H9 (cell line): ENCODE measurements at regions not wholly inside any gene's neighbourhood (a gene's known extent, or its start where the extent isn't known, plus 50 kb on each side); places are given as distances from the start of the nearest gene placed in this dataset.

Experiments
- DNase-seq: peaks from one replicate; pipeline ENCODE4 v3.0.0-alpha.2; 2017
- H2AFZ ChIP-seq: one replicate; pipeline ENCODE4 v1.6.1; 2013; ENCODE audit warnings: mild to moderate bottlenecking, low read length, control low read depth, moderate library complexity
- H2AK5ac ChIP-seq: 2 replicates; pipeline ENCODE4 v1.6.1; 2013; ENCODE audit warnings: low read length, control low read depth, mixed read lengths; ENCODE audit not compliant: insufficient read length
- H2BK120ac ChIP-seq: one replicate; pipeline ENCODE4 v1.6.1; 2013; ENCODE audit warnings: low read depth, mild to moderate bottlenecking, low read length, control low read depth, inconsistent platforms; ENCODE audit not compliant: poor library complexity, severe bottlenecking
- H2BK12ac ChIP-seq: 2 replicates; pipeline ENCODE4 v1.6.1; 2013; ENCODE audit warnings: low read length, control low read depth, mixed read lengths, low read depth; ENCODE audit not compliant: insufficient read length
- H2BK15ac ChIP-seq: 2 replicates; pipeline ENCODE4 v1.6.1; 2013; ENCODE audit warnings: low read depth, low read length, control low read depth
- H2BK20ac ChIP-seq: one replicate; pipeline ENCODE4 v1.6.1; 2013; ENCODE audit warnings: low read depth, mild to moderate bottlenecking, low read length, control low read depth, inconsistent platforms; ENCODE audit not compliant: poor library complexity, severe bottlenecking
- H2BK5ac ChIP-seq: 2 replicates; pipeline ENCODE4 v1.6.1; 2013; ENCODE audit warnings: low read length, control low read depth, mixed read lengths; ENCODE audit not compliant: insufficient read length
- H3K14ac ChIP-seq: 2 replicates; pipeline ENCODE4 v1.6.1; 2013; ENCODE audit warnings: low read length, control low read depth; ENCODE audit not compliant: insufficient read depth
- H3K18ac ChIP-seq: 2 replicates; pipeline ENCODE4 v1.6.1; 2013; ENCODE audit warnings: low read depth, mild to moderate bottlenecking, mixed read lengths, low read length, control low read depth; ENCODE audit not compliant: insufficient read length
- H3K23ac ChIP-seq: 2 replicates; pipeline ENCODE4 v1.6.1; 2013; ENCODE audit warnings: low read length, control low read depth, mixed read lengths, low read depth; ENCODE audit not compliant: insufficient read length
- H3K23me2 ChIP-seq: 2 replicates; pipeline ENCODE4 v1.6.1; 2013; ENCODE audit warnings: low read depth, mild to moderate bottlenecking, mixed read lengths, low read length, control low read depth; ENCODE audit not compliant: insufficient read length, poor library complexity, severe bottlenecking
- H3K27ac ChIP-seq: 2 replicates; pipeline ENCODE4 v1.5.1; 2013; ENCODE audit warnings: low read length, control low read depth, mixed read lengths, low read depth; ENCODE audit not compliant: insufficient read length
- H3K27me3 ChIP-seq: 2 replicates; pipeline ENCODE4 v1.6.1; 2013; ENCODE audit warnings: low read length, control low read depth, inconsistent platforms; ENCODE audit not compliant: insufficient read depth
- H3K4ac ChIP-seq: 2 replicates; pipeline ENCODE4 v1.6.1; 2013; ENCODE audit warnings: low read depth, mild to moderate bottlenecking, control low read depth, inconsistent platforms, low read length, moderate library complexity
- H3K4me1 ChIP-seq: 2 replicates; pipeline ENCODE4 v1.6.1; 2013; ENCODE audit warnings: low read length, control low read depth, inconsistent platforms; ENCODE audit not compliant: insufficient read depth
- H3K4me2 ChIP-seq: 2 replicates; pipeline ENCODE4 v1.6.1; 2013; ENCODE audit warnings: low read length, control low read depth, mixed read lengths; ENCODE audit not compliant: insufficient read length, insufficient read depth
- H3K56ac ChIP-seq: 2 replicates; pipeline ENCODE4 v1.6.1; 2013; ENCODE audit warnings: low read depth, mild to moderate bottlenecking, mixed read lengths, low read length, control low read depth; ENCODE audit not compliant: insufficient read length
- H3K79me1 ChIP-seq: 2 replicates; pipeline ENCODE4 v1.6.1; 2013; ENCODE audit warnings: low read depth, mild to moderate bottlenecking, moderate library complexity, low read length, control low read depth, inconsistent platforms; ENCODE audit not compliant: insufficient read depth, poor library complexity, severe bottlenecking
- H3K79me2 ChIP-seq: 2 replicates; pipeline ENCODE4 v1.6.1; 2013; ENCODE audit warnings: low read length, control low read depth, inconsistent platforms; ENCODE audit not compliant: insufficient read depth
- H3K9ac ChIP-seq: 2 replicates; pipeline ENCODE4 v1.6.1; 2013; ENCODE audit warnings: low read length, control low read depth, mixed read lengths; ENCODE audit not compliant: insufficient read length; ENCODE audit errors: extremely low read depth
- H3K9me3 ChIP-seq: one replicate; pipeline ENCODE4 v1.6.1; 2013; ENCODE audit warnings: low read depth, low read length, inconsistent platforms; ENCODE audit not compliant: control insufficient read depth
- H3T11ph ChIP-seq: one replicate; pipeline ENCODE4 v1.6.1; 2013; ENCODE audit warnings: mild to moderate bottlenecking, low read length, control low read depth, inconsistent platforms
- H4K20me1 ChIP-seq: one replicate; pipeline ENCODE4 v1.6.1; 2013; ENCODE audit not compliant: control insufficient read depth, insufficient read length, insufficient read depth
- H4K5ac ChIP-seq: 2 replicates; pipeline ENCODE4 v1.6.1; 2013; ENCODE audit warnings: low read depth, mild to moderate bottlenecking, mixed read lengths, low read length, control low read depth; ENCODE audit not compliant: insufficient read length
- H4K8ac ChIP-seq: replicated peaks from 2 replicates; pipeline ENCODE4 v1.6.1; 2013; ENCODE audit warnings: low read length, control low read depth, mixed read lengths, low read depth; ENCODE audit not compliant: insufficient read length
- H4K91ac ChIP-seq: 2 replicates; pipeline ENCODE4 v1.6.1; 2013; ENCODE audit warnings: low read depth, mild to moderate bottlenecking, moderate library complexity, mixed read lengths, low read length, control low read depth; ENCODE audit not compliant: insufficient read length
- H3K27ac Mint-ChIP-seq, 3 experiments: 2 replicates in 2 of 3; 3 replicates in 1 of 3; pipeline ENCODE4 v1.8.0; 2020 to 2021; ENCODE audit warnings: mixed read lengths in 3 of 3, mild to moderate bottlenecking in 1 of 3, moderate library complexity in 1 of 3
- H3K27me3 Mint-ChIP-seq: 2 replicates; pipeline ENCODE4 v1.8.0; 2021; ENCODE audit warnings: low read depth, mild to moderate bottlenecking, moderate library complexity, mixed read lengths
- H3K36me3 Mint-ChIP-seq, 3 experiments: 2 replicates in 2 of 3; 3 replicates in 1 of 3; pipeline ENCODE4 v1.8.0; 2020 to 2021; ENCODE audit warnings: low read depth in 3 of 3, mixed read lengths in 3 of 3; ENCODE audit not compliant: insufficient read depth in 1 of 3
- H3K4me1 Mint-ChIP-seq, 2 experiments: 2 replicates each; pipeline ENCODE4 v1.8.0; 2020; ENCODE audit warnings: mixed read lengths in 2 of 2
- H3K4me3 Mint-ChIP-seq, 2 experiments: 2 replicates in 1 of 2; 3 replicates in 1 of 2; pipeline ENCODE4 v1.8.0; 2020 to 2021; ENCODE audit warnings: mild to moderate bottlenecking in 2 of 2, mixed read lengths in 2 of 2, moderate library complexity in 1 of 2
- H3K9me3 Mint-ChIP-seq, 2 experiments: 2 replicates in 1 of 2; 3 replicates in 1 of 2; pipeline ENCODE4 v1.8.0; 2020; ENCODE audit warnings: mild to moderate bottlenecking in 2 of 2, mixed read lengths in 2 of 2, moderate library complexity in 1 of 2
- WGBS: extraction: QIAGEN DNeasy Blood & Tissue Kit; methylation state at CpG from one replicate; pipeline ENCODE4 v1.1.7; 2013; ENCODE audit warnings: missing lambda C conversion rate, low lambda C conversion rate, mixed read lengths; ENCODE audit not compliant: insufficient read length; ENCODE audit errors: extremely low coverage; 5-methylcytosine and 5-hydroxymethylcytosine counted together
- TF ChIP-seq, protein P1 (sequence below): fragments of 200-600 bp; sonication (generic); conservative IDR thresholded peaks from 3 replicates; pipeline ENCODE4 v1.8.0; 2021; ENCODE audit warnings: antibody characterized with exemption, mild to moderate bottlenecking

- no peak overlapping the region for H4K8ac ChIP-seq
- no peak for DNase-seq
- H2BK20ac ChIP-seq: no peak overlapping the region
- no peak overlapping the region for H3K27ac ChIP-seq
- H3K27me3 ChIP-seq: no peaks in the 10 kb centered on the region
- no peak overlapping the region for H3K14ac ChIP-seq
- WGBS: no CpG with 5 or more reads among the region's 1 CpG
- H3K36me3 Mint-ChIP-seq: peaks cover 0 to 4% (median 2%) of the 10 kb centered on the region in 3 experiments; a peak in 3 of 7 replicates
- H3K4me2 ChIP-seq: no peak overlapping the region
- H2BK5ac ChIP-seq: no peak overlapping the region
- no peak overlapping the region for H3K4me3 Mint-ChIP-seq
- H4K91ac ChIP-seq: no peak overlapping the region
- H3K56ac ChIP-seq: no peak overlapping the region
- H2BK12ac ChIP-seq: no peak overlapping the region
- H3K23me2 ChIP-seq: no peaks in the 10 kb centered on the region
- no peak overlapping the region for H3K9ac ChIP-seq
- H2AK5ac ChIP-seq: no peak overlapping the region
- no peak overlapping the region for H3K23ac ChIP-seq
- no peaks in the 10 kb centered on the region for H3K79me1 ChIP-seq
- no peak overlapping the region for H3K18ac ChIP-seq
- no peak overlapping the region for H2BK120ac ChIP-seq
- H3K9me3 Mint-ChIP-seq: no peaks in the 10 kb centered on the region; a peak in 1 of 5 replicates
- TF ChIP-seq, protein P1, sequence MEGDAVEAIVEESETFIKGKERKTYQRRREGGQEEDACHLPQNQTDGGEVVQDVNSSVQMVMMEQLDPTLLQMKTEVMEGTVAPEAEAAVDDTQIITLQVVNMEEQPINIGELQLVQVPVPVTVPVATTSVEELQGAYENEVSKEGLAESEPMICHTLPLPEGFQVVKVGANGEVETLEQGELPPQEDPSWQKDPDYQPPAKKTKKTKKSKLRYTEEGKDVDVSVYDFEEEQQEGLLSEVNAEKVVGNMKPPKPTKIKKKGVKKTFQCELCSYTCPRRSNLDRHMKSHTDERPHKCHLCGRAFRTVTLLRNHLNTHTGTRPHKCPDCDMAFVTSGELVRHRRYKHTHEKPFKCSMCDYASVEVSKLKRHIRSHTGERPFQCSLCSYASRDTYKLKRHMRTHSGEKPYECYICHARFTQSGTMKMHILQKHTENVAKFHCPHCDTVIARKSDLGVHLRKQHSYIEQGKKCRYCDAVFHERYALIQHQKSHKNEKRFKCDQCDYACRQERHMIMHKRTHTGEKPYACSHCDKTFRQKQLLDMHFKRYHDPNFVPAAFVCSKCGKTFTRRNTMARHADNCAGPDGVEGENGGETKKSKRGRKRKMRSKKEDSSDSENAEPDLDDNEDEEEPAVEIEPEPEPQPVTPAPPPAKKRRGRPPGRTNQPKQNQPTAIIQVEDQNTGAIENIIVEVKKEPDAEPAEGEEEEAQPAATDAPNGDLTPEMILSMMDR: no peak
- no peaks in the 10 kb centered on the region for H3K9me3 ChIP-seq
- no peak overlapping the region for H3K4ac ChIP-seq
- H3K4me1 Mint-ChIP-seq: peaks cover 50% of the 10 kb centered on the region in 2 experiments
- H3K27ac Mint-ChIP-seq: no peak overlapping the region
- H3K79me2 ChIP-seq: no peaks in the 10 kb centered on the region
- H3K27me3 Mint-ChIP-seq: no peaks in the 10 kb centered on the region
- H2BK15ac ChIP-seq: no peak overlapping the region
- no peak overlapping the region for H3T11ph ChIP-seq
- H3K4me1 ChIP-seq: 0 out of 2 replicates have a peak, but pooled peaks cover 6% of the 10 kb centered on the region
- no peak overlapping the region for H2AFZ ChIP-seq
- H4K5ac ChIP-seq: no peak overlapping the region
- no peaks in the 10 kb centered on the region for H4K20me1 ChIP-seq
Measured at GRCh38 chr3:25289156-25289555, 138.9 kb upstream of the RARB start.
